HEK293 (cell line): ENCODE measurements at regions not wholly inside any gene's neighbourhood (a gene's known extent, or its start where the extent isn't known, plus 50 kb on each side); places are given as distances from the start of the nearest gene placed in this dataset.

Experiments
- CTCF ChIA-PET: fragments of 350-600 bp; formaldehyde crosslinking; extraction: SDS; loops from one replicate; lab custom pipeline; 2021; ENCODE audit warnings: antibody characterized with exemption; lab: Yijun Ruan, JAX
- POLR2A ChIA-PET: fragments of 300-600 bp; formaldehyde crosslinking; extraction: SDS; loops from one replicate; lab custom pipeline; 2020; ENCODE audit warnings: antibody characterized with exemption, inconsistent platforms; lab: Yijun Ruan, JAX
- H3K27ac ChIP-seq: fragments of 200-500 bp; sonication (Bioruptor generic); 2 replicates; pipeline ENCODE4 v1.5.1; 2014; ENCODE audit warnings: low read depth, low read length, control low read depth, inconsistent platforms; ENCODE audit errors: extremely low read depth
- H3K36me3 ChIP-seq, 2 experiments: fragments of 200-500 bp in 1 of 2; sonication (Bioruptor generic) in 1 of 2; 1 replicate in 1 of 2; 2 replicates in 1 of 2; pipeline ENCODE4 v1.5.1; 2014 to 2017; ENCODE audit warnings: inconsistent platforms in 2 of 2, low read length in 2 of 2; ENCODE audit not compliant: control insufficient read depth in 2 of 2, insufficient read depth in 1 of 2
- H3K4me1 ChIP-seq: fragments of 200-500 bp; sonication (Bioruptor generic); 2 replicates; pipeline ENCODE4 v1.5.1; 2014; ENCODE audit warnings: mild to moderate bottlenecking, low read length, inconsistent platforms; ENCODE audit not compliant: control insufficient read depth, insufficient read depth
- H3K4me3 ChIP-seq: 2 replicates; pipeline ENCODE4 v1.5.1; 2011; ENCODE audit warnings: low read depth, mild to moderate bottlenecking, control low read depth, low read length, moderate library complexity
- H3K9me3 ChIP-seq: fragments of 200-500 bp; sonication (Bioruptor generic); 2 replicates; pipeline ENCODE4 v1.5.1; 2014; ENCODE audit warnings: low read depth, low read length, inconsistent platforms; ENCODE audit not compliant: control insufficient read depth, insufficient read depth
- HOXA7 ChIP-seq: sonication (generic); formaldehyde crosslinking; IDR thresholded peaks from 2 replicates; pipeline ENCODE4 v1.8.1; 2022; ENCODE audit warnings: missing genetic modification reagents, borderline replicate concordance
- KLF10 ChIP-seq: fragments of 450-650 bp; IDR thresholded peaks from 2 replicates; pipeline ENCODE4 v1.5.1; 2018; ENCODE audit warnings: missing biosample characterization, mild to moderate bottlenecking, missing genetic modification characterization
- KLF16 ChIP-seq: fragments of 450-650 bp; formaldehyde crosslinking; IDR thresholded peaks from 2 replicates; pipeline ENCODE4 v1.5.1; 2017; ENCODE audit warnings: missing biosample characterization, missing genetic modification characterization
- KLF7 ChIP-seq: fragments of 450-650 bp; formaldehyde crosslinking; IDR thresholded peaks from 2 replicates; pipeline ENCODE4 v1.5.1; 2016; ENCODE audit warnings: missing biosample characterization, missing genetic modification characterization, borderline replicate concordance
- PRDM4 ChIP-seq: fragments of 450-650 bp; formaldehyde crosslinking; IDR thresholded peaks from 2 replicates; pipeline ENCODE4 v1.5.1; 2017; ENCODE audit warnings: missing biosample characterization, missing genetic modification characterization
- ZNF148 ChIP-seq: fragments of 450-650 bp; formaldehyde crosslinking; IDR thresholded peaks from 2 replicates; pipeline ENCODE4 v1.5.0; 2017; ENCODE audit warnings: missing biosample characterization, missing genetic modification characterization, borderline replicate concordance
- ZNF169 ChIP-seq: fragments of 450-650 bp; formaldehyde crosslinking; IDR thresholded peaks from 2 replicates; pipeline ENCODE4 v1.5.1; 2016; ENCODE audit warnings: missing biosample characterization, missing genetic modification characterization
- ZNF2 ChIP-seq: fragments of 450-650 bp; formaldehyde crosslinking; IDR thresholded peaks from 2 replicates; pipeline ENCODE4 v1.5.1; 2016; ENCODE audit warnings: missing biosample characterization, missing genetic modification characterization
- ZNF239 ChIP-seq: fragments of 450-650 bp; formaldehyde crosslinking; IDR thresholded peaks from 2 replicates; pipeline ENCODE4 v1.5.1; 2016; ENCODE audit warnings: missing biosample characterization, missing genetic modification characterization
- ZNF280C ChIP-seq: fragments of 450-650 bp; formaldehyde crosslinking; IDR thresholded peaks from 2 replicates; pipeline ENCODE4 v1.5.1; 2016; ENCODE audit warnings: missing biosample characterization, missing genetic modification characterization
- ZNF311 ChIP-seq: fragments of 450-650 bp; formaldehyde crosslinking; IDR thresholded peaks from 2 replicates; pipeline ENCODE4 v1.5.1; 2017; ENCODE audit warnings: missing biosample characterization, missing genetic modification characterization, borderline replicate concordance
- ZNF488 ChIP-seq: fragments of 450-650 bp; formaldehyde crosslinking; IDR thresholded peaks from 2 replicates; pipeline ENCODE4 v1.5.1; 2016; ENCODE audit warnings: missing biosample characterization, missing genetic modification characterization
- ZNF518A ChIP-seq: fragments of 450-650 bp; formaldehyde crosslinking; conservative IDR thresholded peaks from 2 replicates; pipeline ENCODE4 v1.5.1; 2016; ENCODE audit warnings: low read depth, missing biosample characterization, missing genetic modification characterization
- ZNF529 ChIP-seq: fragments of 450-650 bp; formaldehyde crosslinking; IDR thresholded peaks from 2 replicates; pipeline ENCODE4 v1.5.1; 2017; ENCODE audit warnings: missing genetic modification characterization, missing biosample characterization; ENCODE audit not compliant: insufficient replicate concordance
- ZNF560 ChIP-seq: fragments of 450-650 bp; formaldehyde crosslinking; IDR thresholded peaks from 2 replicates; pipeline ENCODE4 v1.5.1; 2017; ENCODE audit warnings: missing biosample characterization, missing genetic modification characterization, borderline replicate concordance
- ZNF580 ChIP-seq: fragments of 450-650 bp; formaldehyde crosslinking; IDR thresholded peaks from 2 replicates; pipeline ENCODE4 v1.5.1; 2016; ENCODE audit warnings: missing biosample characterization, missing genetic modification characterization
- ZNF785 ChIP-seq: fragments of 450-650 bp; formaldehyde crosslinking; IDR thresholded peaks from 2 replicates; pipeline ENCODE4 v1.5.1; 2016; ENCODE audit warnings: missing biosample characterization, missing genetic modification characterization
- ZSCAN4 ChIP-seq: fragments of 450-650 bp; formaldehyde crosslinking; IDR thresholded peaks from 2 replicates; pipeline ENCODE4 v1.5.1; 2017; ENCODE audit warnings: missing biosample characterization, missing genetic modification characterization

- TF ChIP-seq ZNF239 (tag by site-specific recombination) (no peak), ZNF785 (tag by site-specific recombination) (no peak), ZNF280C (tag by site-specific recombination) (no peak), HOXA7 (CRISPR knock-in tag) (no peak), KLF10 (tag by site-specific recombination) (no peak), PRDM4 (tag by site-specific recombination) (no peak), KLF16 (tag by site-specific recombination) (no peak), ZNF311 (no peak), ZNF529 (tag by site-specific recombination) (no peak)
Measured at GRCh38 chr6:157763129-157763903, 59.7 kb upstream of the SNX9 start (continued).

- H3K36me3 ChIP-seq = no peaks in the 10 kb centered on the region
- no peaks in the 10 kb centered on the region for H3K9me3 ChIP-seq
- H3K27ac ChIP-seq = no peak overlapping the region
- TF ChIP-seq ZNF2 (no peak), ZNF580 (no peak), ZNF169 (no peak), KLF7 (tag by site-specific recombination) (no peak), ZNF560 (tag by site-specific recombination) (no peak), ZNF488 (tag by site-specific recombination) (no peak), ZSCAN4 (no peak), ZNF518A (no peak), ZNF148 (tag by site-specific recombination) (no peak)
- POLR2A ChIA-PET = interaction anchor here (0.5 to 0.9 kb wide), 3 partner anchors 31 to 441 kb away, joined by 3 to 4 read pairs (median 3); partner anchors contain the start of gene TMEM242
- CTCF ChIA-PET = interaction anchor here (1.0 to 11.8 kb wide), 4 partner anchors 26 to 308 kb away, joined by 3 to 143 read pairs (median 5); no protein-coding TSS in a partner anchor
- H3K4me1 ChIP-seq = peaks cover 5% of the 10 kb centered on the region; the same call in 1 of the 2 replicates
- H3K4me3 ChIP-seq = no peak overlapping the region
Measured at GRCh38 chr6:157763904-157764177, 59.2 kb upstream of the SNX9 start.
